ENCODE measurements at regions not wholly inside any gene's neighbourhood (a gene's known extent, or its start where the extent isn't known, plus 50 kb on each side); places are given as distances from the start of the nearest gene placed in this dataset.

DNA sequence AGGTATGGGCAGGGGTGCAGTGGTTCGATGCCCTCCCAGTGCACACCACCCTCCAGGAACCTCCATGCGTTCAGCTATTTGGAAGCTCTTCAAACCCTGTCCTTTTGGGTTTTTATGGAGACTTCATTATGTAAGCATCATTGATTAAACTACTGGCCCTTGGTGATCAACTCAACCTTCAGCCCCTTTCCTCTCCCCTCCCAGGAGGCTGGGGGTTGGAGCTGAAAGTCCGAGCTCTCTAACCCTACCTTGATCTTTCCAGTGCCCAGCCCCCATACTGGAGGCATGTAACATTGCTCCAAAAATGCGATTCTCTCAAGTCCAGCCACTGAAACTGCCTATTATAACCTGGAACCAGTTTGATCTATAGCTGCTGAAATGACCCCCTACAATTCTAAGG lies 188.1 kb downstream of the IPO8 start:
- Mint-ChIP-seq H3K27me3 (ENCODE audit: unreplicated experiment) (peaks cover 43% of the 10 kb centered on the region), H3K4me3 (ENCODE audit: unreplicated experiment) (no peak overlapping the region), H3K9me3 (ENCODE audit: unreplicated experiment) (no peaks in the 10 kb centered on the region), H3K36me3 (ENCODE audit: unreplicated experiment) (no peaks in the 10 kb centered on the region), H3K27ac (ENCODE audit: unreplicated experiment) (no peak overlapping the region), H3K4me1 (ENCODE audit: unreplicated experiment) (no peaks in the 10 kb centered on the region)
- TF ChIP-seq, protein P1, sequence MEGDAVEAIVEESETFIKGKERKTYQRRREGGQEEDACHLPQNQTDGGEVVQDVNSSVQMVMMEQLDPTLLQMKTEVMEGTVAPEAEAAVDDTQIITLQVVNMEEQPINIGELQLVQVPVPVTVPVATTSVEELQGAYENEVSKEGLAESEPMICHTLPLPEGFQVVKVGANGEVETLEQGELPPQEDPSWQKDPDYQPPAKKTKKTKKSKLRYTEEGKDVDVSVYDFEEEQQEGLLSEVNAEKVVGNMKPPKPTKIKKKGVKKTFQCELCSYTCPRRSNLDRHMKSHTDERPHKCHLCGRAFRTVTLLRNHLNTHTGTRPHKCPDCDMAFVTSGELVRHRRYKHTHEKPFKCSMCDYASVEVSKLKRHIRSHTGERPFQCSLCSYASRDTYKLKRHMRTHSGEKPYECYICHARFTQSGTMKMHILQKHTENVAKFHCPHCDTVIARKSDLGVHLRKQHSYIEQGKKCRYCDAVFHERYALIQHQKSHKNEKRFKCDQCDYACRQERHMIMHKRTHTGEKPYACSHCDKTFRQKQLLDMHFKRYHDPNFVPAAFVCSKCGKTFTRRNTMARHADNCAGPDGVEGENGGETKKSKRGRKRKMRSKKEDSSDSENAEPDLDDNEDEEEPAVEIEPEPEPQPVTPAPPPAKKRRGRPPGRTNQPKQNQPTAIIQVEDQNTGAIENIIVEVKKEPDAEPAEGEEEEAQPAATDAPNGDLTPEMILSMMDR (IDR thresholded peaks at IDR 0.05): no peak
- no peak for DNase-seq (ENCODE audit: extremely low spot score, unreplicated experiment)

DNA sequence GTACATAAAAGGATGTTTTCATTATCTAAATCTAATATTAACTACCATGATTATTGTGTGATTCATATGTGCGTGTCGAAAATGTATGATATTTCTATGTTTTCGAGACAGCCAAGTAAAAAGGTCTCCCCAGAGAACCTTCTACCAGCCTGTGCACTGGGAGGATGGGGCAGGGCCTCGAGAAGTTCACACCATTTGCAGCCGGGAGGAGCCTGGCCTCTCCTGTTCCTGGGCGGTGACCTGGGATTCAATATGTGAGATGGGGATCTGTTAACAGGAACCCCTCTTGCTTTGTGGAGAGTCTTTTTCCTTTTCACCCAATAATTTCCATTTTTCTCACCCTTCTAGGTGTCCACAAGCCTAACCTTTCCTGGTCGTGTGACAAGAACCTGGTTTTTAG lies 189.3 kb downstream of the IPO8 start:
- Mint-ChIP-seq H3K4me3 (ENCODE audit: unreplicated experiment) (no peak overlapping the region), H3K27me3 (ENCODE audit: unreplicated experiment) (peaks cover 39% of the 10 kb centered on the region), H3K4me1 (ENCODE audit: unreplicated experiment) (no peaks in the 10 kb centered on the region), H3K27ac (ENCODE audit: unreplicated experiment) (no peak overlapping the region), H3K36me3 (ENCODE audit: unreplicated experiment) (no peaks in the 10 kb centered on the region), H3K9me3 (ENCODE audit: unreplicated experiment) (no peaks in the 10 kb centered on the region)
- TF ChIP-seq, protein P1 (IDR thresholded peaks at IDR 0.05): no peak
- no peak for DNase-seq (ENCODE audit: extremely low spot score, unreplicated experiment)

GRCh38 chr12:30501718-30502117 lies 194.0 kb downstream of the IPO8 start:
- Mint-ChIP-seq H3K27me3 (ENCODE audit: unreplicated experiment) (peaks cover 22% of the 10 kb centered on the region), H3K36me3 (ENCODE audit: unreplicated experiment) (no peaks in the 10 kb centered on the region), H3K4me1 (ENCODE audit: unreplicated experiment) (no peaks in the 10 kb centered on the region), H3K9me3 (ENCODE audit: unreplicated experiment) (no peaks in the 10 kb centered on the region), H3K27ac (ENCODE audit: unreplicated experiment) (no peak overlapping the region), H3K4me3 (ENCODE audit: unreplicated experiment) (no peak overlapping the region)
- no peak for DNase-seq (ENCODE audit: extremely low spot score, unreplicated experiment)
- TF ChIP-seq, protein P1 (IDR thresholded peaks at IDR 0.05): no peak

GRCh38 chr12:30500532-30500931 lies 195.1 kb downstream of the IPO8 start:
- no peak overlapping the region for H3K27ac Mint-ChIP-seq (ENCODE audit: unreplicated experiment)
- no peaks in the 10 kb centered on the region for H3K36me3 Mint-ChIP-seq (ENCODE audit: unreplicated experiment)
- no peaks in the 10 kb centered on the region for H3K4me1 Mint-ChIP-seq (ENCODE audit: unreplicated experiment)
- H3K4me3 Mint-ChIP-seq (ENCODE audit: unreplicated experiment): no peak overlapping the region
- TF ChIP-seq, protein P1 (IDR thresholded peaks at IDR 0.05): no peak
- peaks cover 16% of the 10 kb centered on the region for H3K27me3 Mint-ChIP-seq (ENCODE audit: unreplicated experiment)
- H3K9me3 Mint-ChIP-seq (ENCODE audit: unreplicated experiment): no peaks in the 10 kb centered on the region
- DNase-seq (ENCODE audit: extremely low spot score, unreplicated experiment): no peak

DNA sequence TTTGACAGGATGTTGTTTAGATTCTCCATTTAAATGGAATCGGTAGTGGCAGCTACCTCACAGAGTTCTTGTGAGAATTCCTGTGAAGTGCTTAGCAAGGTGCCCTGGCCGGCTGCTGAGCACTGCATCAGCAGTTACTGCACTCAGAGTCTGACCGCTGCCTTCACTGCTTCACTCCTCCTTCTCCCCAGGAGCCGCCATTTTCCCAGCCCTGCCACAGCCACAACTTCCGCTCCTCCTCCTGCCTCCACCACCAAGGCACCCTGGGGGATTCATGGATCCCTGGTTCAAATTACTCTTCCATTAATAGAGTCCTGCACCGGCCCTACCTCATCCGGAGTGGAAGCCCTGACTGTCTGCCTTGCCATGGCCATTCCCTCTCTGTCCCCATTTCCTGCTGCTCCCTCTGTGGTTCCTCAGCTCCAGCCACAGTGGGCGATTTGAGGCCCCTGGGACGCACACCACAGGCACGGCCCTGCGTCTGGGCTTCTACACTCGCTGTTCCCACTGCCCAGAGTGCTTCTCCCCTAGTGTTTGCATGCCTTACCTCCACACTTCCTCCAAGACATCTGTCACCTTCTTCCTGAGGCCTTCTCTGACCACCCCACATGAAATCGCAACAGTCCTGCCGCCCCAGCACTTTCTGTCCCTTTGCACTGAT lies 210.3 kb downstream of the IPO8 start:
- no peak overlapping the region for H3K27ac Mint-ChIP-seq (ENCODE audit: unreplicated experiment)
- H3K9me3 Mint-ChIP-seq (ENCODE audit: unreplicated experiment): no peaks in the 10 kb centered on the region
- no peaks in the 10 kb centered on the region for H3K36me3 Mint-ChIP-seq (ENCODE audit: unreplicated experiment)
- DNase-seq (ENCODE audit: extremely low spot score, unreplicated experiment): no peak
- no peaks in the 10 kb centered on the region for H3K4me1 Mint-ChIP-seq (ENCODE audit: unreplicated experiment)
- H3K4me3 Mint-ChIP-seq (ENCODE audit: unreplicated experiment): no peak overlapping the region
- peaks cover 44% of the 10 kb centered on the region for H3K27me3 Mint-ChIP-seq (ENCODE audit: unreplicated experiment)
- TF ChIP-seq, protein P1 (IDR thresholded peaks at IDR 0.05): no peak

Measured in osteocyte (in vitro differentiated cells).